ENCODE measurements at regions not wholly inside any gene's neighbourhood (a gene's known extent, or its start where the extent isn't known, plus 50 kb on each side); places are given as distances from the start of the nearest gene placed in this dataset.

- DNase-seq (ENCODE audit: low spot score): no peak
- POLR2A ChIA-PET (ENCODE audit: low non-redundant PET): no interaction called here
- TF ChIP-seq CTCF (conservative IDR thresholded peaks at IDR 0.05; ENCODE audit: low read depth): no peak
Observed at GRCh38 chr6:85068221-85068620, 303.8 kb upstream of the TBX18 start.

DNA sequence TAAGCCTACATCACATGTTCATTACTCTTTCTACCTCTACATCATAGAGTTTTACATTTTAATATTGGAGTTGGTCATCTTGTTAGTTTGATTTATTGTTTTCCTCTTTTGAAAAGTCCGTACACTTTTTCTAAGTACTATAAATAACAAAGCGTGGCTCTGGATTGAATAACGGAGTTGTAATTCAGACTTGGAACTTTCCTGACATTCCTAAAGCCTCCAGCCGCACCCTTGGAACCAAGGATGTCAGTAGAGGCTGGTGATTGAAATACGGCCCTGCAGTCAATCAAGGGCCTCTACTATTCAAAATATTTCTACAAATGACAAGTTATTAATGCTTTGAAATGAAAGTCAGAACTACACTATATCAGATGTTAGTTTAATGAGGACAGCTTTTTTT, 301.9 kb upstream of the TBX18 start:
- no peak for DNase-seq (ENCODE audit: low spot score)
- no peak for TF ChIP-seq CTCF (conservative IDR thresholded peaks at IDR 0.05; ENCODE audit: low read depth)
- CTCF ChIA-PET: no interaction called here
- no peak overlapping the region for H3K27ac ChIP-seq
- POLR2A ChIA-PET (ENCODE audit: low non-redundant PET): no interaction called here

More at GRCh38 chr6:85068221-85068620, 303.8 kb upstream of the TBX18 start:
- H3K27ac ChIP-seq: no peak overlapping the region
- CTCF ChIA-PET: no interaction called here

DNA sequence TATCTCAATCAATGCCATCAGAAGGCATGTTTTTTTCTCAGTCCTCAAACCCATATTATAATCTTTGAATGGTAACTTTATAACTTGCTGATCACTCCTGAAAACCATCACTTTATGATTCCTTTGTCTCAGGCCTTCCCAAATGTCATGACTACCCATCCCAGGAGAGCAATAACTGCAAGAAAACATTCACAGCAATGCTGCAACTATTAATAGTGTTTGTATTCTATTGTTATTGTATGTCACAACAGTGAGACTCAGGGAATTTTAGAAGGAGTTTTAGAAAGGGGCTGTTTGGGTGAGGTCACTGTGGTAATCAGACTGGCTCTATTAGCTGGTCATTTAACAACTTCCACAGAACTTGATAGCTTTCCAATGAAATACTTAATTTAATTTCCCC, 301.4 kb upstream of the TBX18 start:
- TF ChIP-seq CTCF (conservative IDR thresholded peaks at IDR 0.05; ENCODE audit: low read depth): no peak
- no peak overlapping the region for H3K27ac ChIP-seq
- ChIA-PET POLR2A (ENCODE audit: low non-redundant PET) (no interaction called here), CTCF (no interaction called here)
- no peak for DNase-seq (ENCODE audit: low spot score)

DNA sequence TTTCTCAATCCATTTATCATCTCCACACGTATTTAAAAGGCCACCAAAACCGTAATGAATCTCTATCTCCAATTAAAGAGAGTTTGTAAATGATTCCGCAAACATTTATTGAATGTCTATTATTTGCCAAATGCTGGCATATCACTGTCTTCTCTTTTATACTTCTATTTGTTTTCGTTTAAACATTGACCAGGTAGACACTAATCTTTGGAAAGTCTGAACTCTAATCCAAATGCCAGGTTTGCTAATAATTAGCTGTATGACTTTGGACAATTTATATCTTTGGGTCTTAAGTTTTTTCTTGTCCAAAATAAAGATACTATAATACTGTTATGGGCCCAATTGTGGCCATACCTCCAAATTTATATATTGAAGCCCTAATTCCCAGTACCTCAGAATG, 299.2 kb upstream of the TBX18 start:
- CTCF ChIA-PET: no interaction called here
- POLR2A ChIA-PET (ENCODE audit: low non-redundant PET): no interaction called here
- TF ChIP-seq CTCF (conservative IDR thresholded peaks at IDR 0.05; ENCODE audit: low read depth): no peak

GRCh38 chr6:85062884-85063283, 298.5 kb upstream of the TBX18 start:
- ChIA-PET POLR2A (ENCODE audit: low non-redundant PET) (no interaction called here), CTCF (no interaction called here)
- no peak for TF ChIP-seq CTCF (conservative IDR thresholded peaks at IDR 0.05; ENCODE audit: low read depth)
- DNase-seq (ENCODE audit: low spot score): no peak
- H3K27ac ChIP-seq: no peak overlapping the region

More for the DNA sequence above, 299.2 kb upstream of the TBX18 start:
- no peak for DNase-seq (ENCODE audit: low spot score)
- H3K27ac ChIP-seq: no peak overlapping the region

- TF ChIP-seq CTCF (conservative IDR thresholded peaks at IDR 0.05; ENCODE audit: low read depth): no peak
- CTCF ChIA-PET: no interaction called here
- DNase-seq (ENCODE audit: low spot score): no peak
- POLR2A ChIA-PET (ENCODE audit: low non-redundant PET): no interaction called here
- no peak overlapping the region for H3K27ac ChIP-seq
Observed at GRCh38 chr6:85058806-85059205, 294.4 kb upstream of the TBX18 start.

DNA sequence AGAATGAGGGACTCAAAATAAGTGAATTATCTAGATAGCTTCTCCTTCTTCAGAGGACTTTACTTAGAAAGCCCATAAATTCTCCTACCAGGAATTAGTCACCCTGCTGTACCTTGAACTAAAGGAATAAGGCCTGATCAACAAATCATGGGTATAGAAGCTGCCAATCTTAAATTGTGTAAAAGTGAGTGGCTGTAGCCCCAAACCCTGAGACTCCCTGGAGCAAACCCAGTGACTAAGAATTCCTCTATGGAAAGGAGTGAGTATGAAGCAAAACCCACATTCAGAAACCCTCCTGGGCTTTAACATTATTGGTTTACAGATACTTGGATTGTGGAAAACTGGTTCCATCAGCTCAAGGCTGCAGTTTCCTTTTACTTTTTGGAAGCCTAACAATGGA, 285.8 kb upstream of the TBX18 start:
- H3K27ac ChIP-seq: no peak overlapping the region
- no peak for DNase-seq (ENCODE audit: low spot score)
- POLR2A ChIA-PET (ENCODE audit: low non-redundant PET): no interaction called here
- TF ChIP-seq CTCF (conservative IDR thresholded peaks at IDR 0.05; ENCODE audit: low read depth): no peak
- CTCF ChIA-PET: no interaction called here

Data from RWPE1 (cell line).